Pancreas (tissue), 10 donors: ENCODE measurements at regions not wholly inside any gene's neighbourhood (a gene's known extent, or its start where the extent isn't known, plus 50 kb on each side); places are given as distances from the start of the nearest gene placed in this dataset.

ENCODE experiments used
- ATAC-seq, 4 donors: fragments of 200-7000 bp; cut with Tn5 transposase; one replicate each; pipeline versions ENCODE4 v1.8.0 to v1.9.1; 2020; ENCODE audit warnings: mild to moderate bottlenecking in 4 of 4, moderate library complexity in 4 of 4
- DNase-seq, 6 donors: peaks; one replicate each; pipeline ENCODE4 v3.0.0-alpha.2; 2020
- FAIRE-seq: peaks from 2 replicates; lab custom pipeline; 2012; peaks lifted over from hg19 to GRCh38; lab: Jason Lieb, UNC
- H3K27ac ChIP-seq, 4 donors: fragments of 200-600 bp; sonication (generic); 1 replicate in 3 of 4; 2 replicates in 1 of 4; pipeline versions ENCODE4 v1.5.0 to v1.8.0; 2020
- H3K27me3 ChIP-seq, 4 donors: fragments of 200-600 bp; one replicate each; pipeline ENCODE4 v1.8.0; 2021
- H3K36me3 ChIP-seq, 3 donors: fragments of 200-600 bp; sonication (generic) in 1 of 3; one replicate each; pipeline versions ENCODE4 v1.5.0 to v1.8.0; 2020 to 2021
- H3K4me1 ChIP-seq, 3 donors: fragments of 200-600 bp; one replicate each; pipeline ENCODE4 v1.8.0; 2021
- H3K4me3 ChIP-seq, 4 donors: fragments of 200-600 bp; sonication (generic) in 2 of 4; one replicate each; pipeline versions ENCODE4 v1.5.0 to v1.8.0; 2020 to 2021
- H3K9me3 ChIP-seq, 4 donors: fragments of 200-600 bp; one replicate each; pipeline ENCODE4 v1.8.0; 2021
- WGBS, 2 donors: extraction: QIAGEN DNeasy Blood & Tissue Kit; methylation state at CpG; one replicate each; pipeline ENCODE4 v1.1.7; 2013; 5-methylcytosine and 5-hydroxymethylcytosine counted together
- intact Hi-C, 3 donors: fragments of 100-400 bp; cut with DNase I; formaldehyde crosslinking; loops; one replicate each; pipeline versions ENCODE4 v1.11.1 to v1.14.2; 2022
- TF ChIP-seq, protein P1 (sequence below), 4 donors: fragments of 200-600 bp; sonication (generic) in 3 of 4; IDR thresholded peaks; one replicate each; pipeline versions ENCODE4 v1.5.0 to v1.8.0; 2021; ENCODE audit warnings: antibody characterized with exemption in 4 of 4
- donor health status: healthy with polysubstance abuse.
- donor health status: DM: no; HTN: no; CAD: no; lungs with moderate emphysema.
- donor health status: DM: no; HTN: no; CAD: no.
- donor health status: control.
- donor health status: control.
- donor health status: Bipolar disorder and iron deficiency.
- donor health status: DM: yes; HTN: yes; CAD: no.
- donor health status: DM: no; HTN: no; CAD: no.
- donor health status: DM: no; HTN: no; CAD: no.
- donor health status: DM: yes; HTN: yes; CAD: no.

DNA sequence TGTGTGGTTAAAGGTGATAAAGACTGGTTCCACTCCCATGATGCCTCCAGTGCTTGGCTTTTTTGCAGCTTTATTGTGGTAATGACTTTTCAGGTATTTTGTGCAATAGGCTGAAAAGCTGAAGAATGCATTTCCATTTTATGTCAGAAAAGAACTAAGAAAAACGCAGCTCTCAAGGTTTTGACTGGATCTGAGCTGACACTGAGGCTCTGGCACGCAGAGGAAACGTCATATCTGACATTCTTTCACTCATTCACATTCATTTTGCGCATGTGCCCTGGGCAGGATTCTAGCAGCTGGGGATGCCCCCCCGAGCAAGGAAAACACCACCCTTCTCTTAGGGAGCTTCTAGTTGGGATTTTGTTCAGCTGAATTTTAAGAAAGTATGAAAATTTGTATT lies 408.5 kb upstream of the MKI67 start:
- ATAC-seq = no peak
- H3K27me3 ChIP-seq = peaks cover 0 to 26% (median 2%) of the 10 kb centered on the region in 4 donors
- intact Hi-C loops = no loop called here
- DNase-seq = no peak
- H3K9me3 ChIP-seq = no peaks in the 10 kb centered on the region
- FAIRE-seq = no peak
- H3K4me1 ChIP-seq = no peaks in the 10 kb centered on the region
- no peaks in the 10 kb centered on the region for H3K36me3 ChIP-seq
- TF ChIP-seq, protein P1, sequence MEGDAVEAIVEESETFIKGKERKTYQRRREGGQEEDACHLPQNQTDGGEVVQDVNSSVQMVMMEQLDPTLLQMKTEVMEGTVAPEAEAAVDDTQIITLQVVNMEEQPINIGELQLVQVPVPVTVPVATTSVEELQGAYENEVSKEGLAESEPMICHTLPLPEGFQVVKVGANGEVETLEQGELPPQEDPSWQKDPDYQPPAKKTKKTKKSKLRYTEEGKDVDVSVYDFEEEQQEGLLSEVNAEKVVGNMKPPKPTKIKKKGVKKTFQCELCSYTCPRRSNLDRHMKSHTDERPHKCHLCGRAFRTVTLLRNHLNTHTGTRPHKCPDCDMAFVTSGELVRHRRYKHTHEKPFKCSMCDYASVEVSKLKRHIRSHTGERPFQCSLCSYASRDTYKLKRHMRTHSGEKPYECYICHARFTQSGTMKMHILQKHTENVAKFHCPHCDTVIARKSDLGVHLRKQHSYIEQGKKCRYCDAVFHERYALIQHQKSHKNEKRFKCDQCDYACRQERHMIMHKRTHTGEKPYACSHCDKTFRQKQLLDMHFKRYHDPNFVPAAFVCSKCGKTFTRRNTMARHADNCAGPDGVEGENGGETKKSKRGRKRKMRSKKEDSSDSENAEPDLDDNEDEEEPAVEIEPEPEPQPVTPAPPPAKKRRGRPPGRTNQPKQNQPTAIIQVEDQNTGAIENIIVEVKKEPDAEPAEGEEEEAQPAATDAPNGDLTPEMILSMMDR (IDR thresholded peaks at IDR 0.05) = no peak
- no peak overlapping the region for H3K4me3 ChIP-seq
- 46 to 60% methylated on average over 5 of the region's 5 CpGs for WGBS, 2 donors
- no peak overlapping the region for H3K27ac ChIP-seq

DNA sequence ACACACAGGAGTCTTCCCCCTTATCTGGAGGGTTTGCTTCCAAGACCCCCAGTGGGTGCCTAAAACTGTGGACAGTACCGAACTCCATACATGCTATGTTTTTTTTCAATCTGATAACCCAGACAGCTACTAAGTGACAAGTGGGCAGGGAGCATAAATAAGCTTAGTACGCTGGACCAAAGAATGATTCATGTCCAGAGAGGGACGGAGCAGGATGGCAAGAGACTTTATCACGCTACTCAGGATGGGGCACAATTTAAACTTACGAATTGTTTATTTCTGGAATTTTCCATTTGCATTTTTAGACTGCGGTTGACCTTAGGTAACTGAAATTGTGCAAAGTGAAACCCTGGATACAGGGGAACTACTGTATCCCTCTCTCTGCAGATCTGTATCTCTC lies 410.0 kb upstream of the MKI67 start:
- Histone ChIP-seq H3K36me3 (no peaks in the 10 kb centered on the region), H3K4me3 (no peak overlapping the region), H3K27me3 (peaks cover 0 to 28% (median 2%) of the 10 kb centered on the region in 4 donors), H3K4me1 (no peaks in the 10 kb centered on the region), H3K27ac (no peak overlapping the region), H3K9me3 (no peaks in the 10 kb centered on the region)
- intact Hi-C loops = no loop called here
- 54 to 66% methylated on average over 6 of the region's 6 CpGs for WGBS, 2 donors
- TF ChIP-seq, protein P1 (IDR thresholded peaks at IDR 0.05) = no peak
- FAIRE-seq (no peak), DNase-seq (no peak), ATAC-seq (no peak)

DNA sequence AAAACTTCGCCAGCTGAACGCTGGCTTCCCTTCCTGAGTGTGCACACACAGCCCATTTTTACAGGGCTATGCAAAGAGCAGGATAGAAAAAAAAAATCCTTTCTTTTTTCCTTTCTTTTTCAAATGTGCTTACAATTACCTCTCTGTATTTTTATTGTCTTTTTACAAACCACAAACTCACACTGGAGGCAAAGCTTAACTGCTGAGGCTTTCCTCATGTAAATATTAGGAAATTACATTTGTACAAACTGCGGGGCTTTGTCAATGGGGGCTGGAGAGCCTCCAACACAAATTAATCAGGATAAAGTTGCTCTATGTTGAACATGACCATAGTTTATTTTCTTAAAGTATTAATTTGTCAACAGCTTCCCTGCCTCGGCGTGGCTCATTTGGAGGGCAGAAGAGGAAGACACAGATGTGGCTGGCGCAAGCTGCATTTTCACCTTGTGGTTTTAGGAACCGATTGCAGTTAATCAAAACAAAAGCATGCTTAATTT lies 411.7 kb upstream of the MKI67 start:
- no peaks in the 10 kb centered on the region for H3K9me3 ChIP-seq
- H3K36me3 ChIP-seq = no peaks in the 10 kb centered on the region
- no peak for ATAC-seq
- H3K27me3 ChIP-seq = peaks cover 0 to 28% (median 2%) of the 10 kb centered on the region in 4 donors
- H3K4me3 ChIP-seq = no peak overlapping the region
- H3K4me1 ChIP-seq = no peaks in the 10 kb centered on the region
- FAIRE-seq = no peak
- H3K27ac ChIP-seq = no peak overlapping the region
- intact Hi-C loops = no loop called here
- 23 to 25% methylated on average over 7 of the region's 7 CpGs for WGBS, 2 donors
- TF ChIP-seq, protein P1 (IDR thresholded peaks at IDR 0.05) = no peak
- DNase-seq = no peak

DNA sequence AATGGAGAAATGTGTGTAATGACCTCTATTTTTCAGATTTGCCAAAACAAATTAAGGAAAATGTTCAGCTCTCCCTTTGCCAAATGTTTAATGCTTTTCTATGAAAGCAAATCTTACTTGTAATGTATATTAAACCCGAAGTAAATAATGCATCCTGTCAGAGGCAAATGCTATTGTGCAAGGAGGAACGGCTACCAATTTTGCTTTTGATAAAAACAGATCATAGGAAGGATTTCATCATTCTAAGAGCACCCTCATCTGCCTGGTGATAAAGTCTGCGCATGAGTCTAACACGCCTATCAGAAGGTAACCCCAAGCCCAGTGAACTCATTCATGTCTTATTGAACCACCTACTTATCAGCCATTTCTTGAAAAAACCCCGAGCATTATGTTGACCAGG lies 412.4 kb upstream of the MKI67 start:
- ATAC-seq (no peak), FAIRE-seq (no peak), DNase-seq (no peak)
- 54 to 64% methylated on average over 5 of the region's 5 CpGs for WGBS, 2 donors
- Histone ChIP-seq H3K4me1 (no peaks in the 10 kb centered on the region), H3K27ac (no peak overlapping the region), H3K27me3 (peaks cover 0 to 28% (median 2%) of the 10 kb centered on the region in 4 donors), H3K9me3 (no peaks in the 10 kb centered on the region), H3K4me3 (no peak overlapping the region), H3K36me3 (no peaks in the 10 kb centered on the region)
- TF ChIP-seq, protein P1 (IDR thresholded peaks at IDR 0.05) = no peak
- intact Hi-C loops = no loop called here

DNA sequence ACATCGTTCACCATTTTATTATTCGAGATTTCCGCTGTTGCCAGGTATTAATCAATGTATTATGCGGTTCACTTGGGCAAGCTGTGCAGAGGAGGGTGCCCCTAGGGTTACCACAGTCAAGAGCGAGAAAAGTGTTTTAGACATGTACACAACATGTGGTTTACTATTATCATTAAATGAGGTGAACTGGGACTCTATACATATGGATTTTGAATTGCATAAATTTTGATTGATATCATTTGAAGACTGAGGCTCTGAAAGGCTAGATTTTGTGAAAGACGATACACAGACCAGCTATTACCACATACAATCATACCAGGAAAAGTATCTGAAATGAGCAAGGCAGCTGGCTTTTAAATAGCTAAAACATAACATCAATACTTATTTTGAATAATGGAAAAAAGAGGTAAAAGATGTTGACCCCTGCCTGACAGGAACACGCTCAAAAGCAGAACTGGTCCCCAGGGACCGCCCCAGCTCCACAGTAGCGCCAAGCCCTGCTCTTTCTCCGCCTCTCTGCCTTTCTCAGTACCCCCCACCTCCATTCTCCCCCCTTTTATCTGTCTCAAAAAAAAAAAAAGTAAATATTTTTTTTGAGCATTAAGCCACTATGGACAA lies 413.4 kb upstream of the MKI67 start:
- Histone ChIP-seq H3K36me3 (no peaks in the 10 kb centered on the region), H3K4me1 (no peaks in the 10 kb centered on the region), H3K9me3 (no peaks in the 10 kb centered on the region), H3K4me3 (no peak overlapping the region), H3K27me3 (peaks cover 0 to 28% (median 2%) of the 10 kb centered on the region in 4 donors), H3K27ac (no peak overlapping the region)
- intact Hi-C loops = no loop called here
- WGBS, 2 donors = 71 to 81% methylated on average over 10 of the region's 10 CpGs
- TF ChIP-seq, protein P1 (IDR thresholded peaks at IDR 0.05) = no peak
- FAIRE-seq (no peak), DNase-seq (no peak), ATAC-seq (no peak)
